Erythroblast (primary cell): ENCODE measurements at regions not wholly inside any gene's neighbourhood (a gene's known extent, or its start where the extent isn't known, plus 50 kb on each side); places are given as distances from the start of the nearest gene placed in this dataset.
A peak's percentile ranks its signal among the peaks of the same experiment; 100 is the strongest.

Experiments
- DNase-seq, 2 experiments: peaks; one replicate each; lab custom pipeline; 2025; lab: John Stamatoyannopoulos, UW
- GATA1 ChIP-seq: IDR thresholded peaks from 2 replicates; pipeline ENCODE4 v1.6.1; 2011; ENCODE audit warnings: low read depth, mild to moderate bottlenecking, control low read depth, low read length, moderate library complexity
- POLR2A ChIP-seq: IDR thresholded peaks from 2 replicates; pipeline ENCODE4 v1.6.1; 2011; ENCODE audit warnings: mild to moderate bottlenecking, low read length

GRCh38 chr10:124265776-124266467 lies 152.8 kb downstream of the OAT start:
- TF ChIP-seq GATA1, result no peak
- no peak for TF ChIP-seq POLR2A
- no peak for DNase-seq

- DNase-seq, result no peak
- TF ChIP-seq POLR2A, result no peak
- TF ChIP-seq GATA1, result no peak
Observed at GRCh38 chr10:124265391-124265745, 153.4 kb downstream of the OAT start.

- TF ChIP-seq POLR2A, result no peak
- TF ChIP-seq GATA1, result no peak
Observed at GRCh38 chr10:124264711-124265390, 153.9 kb downstream of the OAT start.

GRCh38 chr10:124264271-124264670 lies 154.5 kb downstream of the OAT start:
- TF ChIP-seq POLR2A, result no peak
- no peak for TF ChIP-seq GATA1
- DNase-seq, result no peak

More at GRCh38 chr10:124264711-124265390, 153.9 kb downstream of the OAT start:
- DNase-seq, result no peak

- TF ChIP-seq GATA1, result no peak
- no peak for DNase-seq
Observed at GRCh38 chr10:124263726-124264125, 155.0 kb downstream of the OAT start.

- no peak for DNase-seq
- no peak for TF ChIP-seq GATA1
- TF ChIP-seq POLR2A, result no peak
Observed at GRCh38 chr10:124262971-124263370, 155.8 kb downstream of the OAT start.

- DNase-seq, result no peak
- no peak for TF ChIP-seq GATA1
- no peak for TF ChIP-seq POLR2A
Observed at GRCh38 chr10:124262234-124262865, 156.4 kb downstream of the OAT start.

GRCh38 chr10:124259139-124259825 lies 159.4 kb downstream of the OAT start:
- peak in 1 of 2 experiments; percentile 7 for DNase-seq
- no peak for TF ChIP-seq GATA1
- no peak for TF ChIP-seq POLR2A

- no peak for DNase-seq
- no peak for TF ChIP-seq GATA1
Observed at GRCh38 chr10:124257781-124258180, 160.9 kb downstream of the OAT start.

- TF ChIP-seq GATA1 (no peak), POLR2A (no peak)
- no peak for DNase-seq
Observed at GRCh38 chr10:124256151-124256550, 162.6 kb downstream of the OAT start.

GRCh38 chr10:124255556-124255955 lies 162.2 kb upstream of the CHST15 start:
- no peak for DNase-seq
- no peak for TF ChIP-seq GATA1
- TF ChIP-seq POLR2A, result no peak

- DNase-seq, result no peak
Observed at GRCh38 chr10:124254490-124254889, 161.1 kb upstream of the CHST15 start.

GRCh38 chr10:124253006-124253405 lies 159.6 kb upstream of the CHST15 start:
- DNase-seq, result no peak
- TF ChIP-seq POLR2A (no peak), GATA1 (no peak)

More at GRCh38 chr10:124254490-124254889, 161.1 kb upstream of the CHST15 start:
- no peak for TF ChIP-seq POLR2A
- TF ChIP-seq GATA1, result no peak

GRCh38 chr10:124252097-124252715 lies 158.8 kb upstream of the CHST15 start:
- no peak for DNase-seq
- TF ChIP-seq POLR2A, result no peak
- TF ChIP-seq GATA1, result no peak
